Activated naive CD4-positive, alpha-beta T cell treated with anti-CD3 and anti-CD28 coated beads, Interleukin-2, amount 50 U/mL, for 24 hours (primary cell): ENCODE measurements at regions not wholly inside any gene's neighbourhood (a gene's known extent, or its start where the extent isn't known, plus 50 kb on each side); places are given as distances from the start of the nearest gene placed in this dataset.
"Not testable (repeated sequence)": the region's sequence is repeated elsewhere in the genome, so short reads cannot be mapped to it uniquely, and the experiment has no call there.

Source experiments
- H3K27ac Mint-ChIP-seq: one replicate; pipeline ENCODE4 v1.8.0; 2021; ENCODE audit warnings: mild to moderate bottlenecking, mixed read lengths
- H3K27me3 Mint-ChIP-seq: one replicate; pipeline ENCODE4 v1.8.0; 2021; ENCODE audit warnings: mixed read lengths
- H3K36me3 Mint-ChIP-seq: one replicate; pipeline ENCODE4 v1.8.0; 2021; ENCODE audit warnings: mixed read lengths
- H3K4me1 Mint-ChIP-seq: one replicate; pipeline ENCODE4 v1.8.0; 2021; ENCODE audit warnings: mixed read lengths
- H3K4me3 Mint-ChIP-seq: one replicate; pipeline ENCODE4 v1.8.0; 2021; ENCODE audit warnings: mild to moderate bottlenecking, mixed read lengths
- H3K9me3 Mint-ChIP-seq: one replicate; pipeline ENCODE4 v1.8.0; 2021; ENCODE audit warnings: mixed read lengths

DNA sequence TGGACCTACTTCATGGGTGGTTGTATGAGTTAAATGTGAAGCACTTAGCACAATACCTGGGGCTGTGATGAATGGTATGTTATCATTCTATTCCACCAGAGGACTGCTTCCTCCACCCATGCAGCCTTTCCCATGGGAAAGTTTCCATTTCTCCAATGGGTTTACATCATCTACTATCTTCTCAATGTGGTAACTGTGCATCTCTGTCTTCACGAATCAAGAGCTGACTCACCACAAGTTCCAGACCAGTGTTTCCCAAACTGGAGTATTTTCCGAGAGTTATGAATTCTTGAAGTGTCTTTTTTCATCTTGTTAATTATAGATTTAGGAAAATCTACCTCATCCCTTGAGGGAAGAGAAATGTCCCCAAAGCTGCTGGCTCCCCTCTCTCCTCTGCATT lies 182.8 kb downstream of the UNC5CL start:
- Mint-ChIP-seq H3K9me3 (no peaks in the 10 kb centered on the region), H3K4me1 (no peaks in the 10 kb centered on the region), H3K36me3 (no peaks in the 10 kb centered on the region), H3K27ac (no peak overlapping the region), H3K4me3 (no peak overlapping the region), H3K27me3 (peaks cover 1% of the 10 kb centered on the region)

- H3K27ac Mint-ChIP-seq = no peak overlapping the region
- H3K27me3 Mint-ChIP-seq = peaks cover 1% of the 10 kb centered on the region
- no peaks in the 10 kb centered on the region for H3K9me3 Mint-ChIP-seq
- H3K4me1 Mint-ChIP-seq = no peaks in the 10 kb centered on the region
- H3K36me3 Mint-ChIP-seq = no peaks in the 10 kb centered on the region
- H3K4me3 Mint-ChIP-seq = no peak overlapping the region
These were observed 183.7 kb downstream of the UNC5CL start for GRCh38 chr6:40855168-40855880.

GRCh38 chr6:40854592-40854991 lies 184.4 kb downstream of the UNC5CL start:
- H3K36me3 Mint-ChIP-seq = no peaks in the 10 kb centered on the region
- no peak overlapping the region for H3K4me3 Mint-ChIP-seq
- H3K4me1 Mint-ChIP-seq = no peaks in the 10 kb centered on the region
- no peak overlapping the region for H3K27ac Mint-ChIP-seq
- H3K27me3 Mint-ChIP-seq = no peaks in the 10 kb centered on the region
- no peaks in the 10 kb centered on the region for H3K9me3 Mint-ChIP-seq

DNA sequence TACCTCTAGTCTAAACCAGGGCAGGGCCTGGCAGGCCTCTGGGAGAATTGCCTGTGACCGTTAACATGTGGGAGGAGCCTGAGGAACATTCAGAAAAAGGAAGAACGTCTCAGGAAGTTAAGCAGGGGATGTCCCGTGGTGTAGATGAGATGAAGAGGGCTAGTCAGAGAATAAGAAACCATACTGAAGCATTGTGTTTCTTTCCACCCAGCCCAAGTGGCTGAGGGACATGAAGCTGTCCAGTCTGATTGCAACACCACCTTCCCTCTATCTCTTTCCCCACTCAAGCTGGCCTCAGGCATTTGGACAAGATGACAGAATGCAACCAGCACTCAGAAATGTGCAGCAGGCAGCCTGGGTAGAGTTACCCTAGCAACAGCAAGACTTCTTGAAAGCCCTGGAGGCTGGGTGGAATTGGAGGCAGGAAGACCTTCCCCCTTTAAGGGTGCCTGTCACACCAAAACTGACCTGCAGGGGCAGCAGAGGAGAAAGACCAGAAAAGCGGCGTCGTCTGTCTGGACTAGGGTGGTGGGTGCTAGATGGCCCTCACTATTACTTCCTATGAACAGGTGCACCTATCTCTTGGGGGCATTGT lies 186.1 kb downstream of the UNC5CL start:
- Mint-ChIP-seq H3K9me3 (no peaks in the 10 kb centered on the region), H3K4me3 (no peak overlapping the region), H3K27me3 (no peaks in the 10 kb centered on the region), H3K27ac (no peak overlapping the region), H3K36me3 (no peaks in the 10 kb centered on the region), H3K4me1 (no peaks in the 10 kb centered on the region)

GRCh38 chr6:40849546-40849945 lies 189.5 kb downstream of the UNC5CL start:
- Mint-ChIP-seq H3K27me3 (peaks cover 4% of the 10 kb centered on the region), H3K4me3 (no peak overlapping the region), H3K4me1 (no peaks in the 10 kb centered on the region), H3K27ac (no peak overlapping the region), H3K9me3 (no peaks in the 10 kb centered on the region), H3K36me3 (no peaks in the 10 kb centered on the region)

- peaks cover 5% of the 10 kb centered on the region for H3K27me3 Mint-ChIP-seq
- no peak overlapping the region for H3K27ac Mint-ChIP-seq
- no peak overlapping the region for H3K4me3 Mint-ChIP-seq
- no peaks in the 10 kb centered on the region for H3K9me3 Mint-ChIP-seq
- H3K4me1 Mint-ChIP-seq = no peaks in the 10 kb centered on the region
- no peaks in the 10 kb centered on the region for H3K36me3 Mint-ChIP-seq
These were observed 190.0 kb downstream of the UNC5CL start for GRCh38 chr6:40848868-40849514.

DNA sequence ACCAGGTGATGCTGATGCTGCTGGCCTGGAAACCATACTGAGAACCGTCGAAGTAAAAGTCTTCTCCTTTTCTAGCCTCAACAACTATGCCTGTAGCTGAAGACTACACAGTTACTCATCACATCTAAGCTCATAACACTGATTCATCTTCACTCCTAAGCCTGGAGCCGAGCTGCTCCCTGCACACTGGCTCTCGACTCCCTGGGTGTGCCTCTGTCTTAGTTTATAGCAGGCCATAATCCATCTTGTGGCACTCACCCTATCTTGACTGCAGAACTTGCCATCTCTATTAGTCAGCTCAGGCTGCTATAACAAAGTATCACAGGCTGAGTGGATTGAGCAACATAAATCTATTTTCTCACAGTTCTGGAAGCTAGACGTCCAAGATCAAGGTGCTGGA lies 191.0 kb downstream of the UNC5CL start:
- H3K4me3 Mint-ChIP-seq = no peak overlapping the region
- no peaks in the 10 kb centered on the region for H3K4me1 Mint-ChIP-seq
- no peak overlapping the region for H3K27ac Mint-ChIP-seq
- H3K9me3 Mint-ChIP-seq = no peaks in the 10 kb centered on the region
- peaks cover 5% of the 10 kb centered on the region for H3K27me3 Mint-ChIP-seq
- no peaks in the 10 kb centered on the region for H3K36me3 Mint-ChIP-seq

GRCh38 chr6:40845553-40845952 lies 193.5 kb downstream of the UNC5CL start:
- Mint-ChIP-seq H3K9me3 (no peaks in the 10 kb centered on the region), H3K36me3 (no peaks in the 10 kb centered on the region), H3K4me1 (no peaks in the 10 kb centered on the region), H3K4me3 (no peak overlapping the region), H3K27ac (peak overlapping the region; percentile 19), H3K27me3 (peaks cover 5% of the 10 kb centered on the region)

- no peaks in the 10 kb centered on the region for H3K36me3 Mint-ChIP-seq
- no peak overlapping the region for H3K27ac Mint-ChIP-seq
- H3K9me3 Mint-ChIP-seq = no peaks in the 10 kb centered on the region
- peaks cover 5% of the 10 kb centered on the region for H3K27me3 Mint-ChIP-seq
- H3K4me1 Mint-ChIP-seq = no peaks in the 10 kb centered on the region
- no peak overlapping the region for H3K4me3 Mint-ChIP-seq
These were observed 194.8 kb downstream of the UNC5CL start for GRCh38 chr6:40844246-40844645.

- Mint-ChIP-seq H3K27ac (no peak overlapping the region), H3K27me3 (peaks cover 9% of the 10 kb centered on the region), H3K36me3 (no peaks in the 10 kb centered on the region), H3K4me1 (no peaks in the 10 kb centered on the region), H3K9me3 (no peaks in the 10 kb centered on the region), H3K4me3 (no peak overlapping the region)
These were observed 197.3 kb downstream of the UNC5CL start for GRCh38 chr6:40841721-40842120.

GRCh38 chr6:40832691-40833090 lies 206.3 kb downstream of the UNC5CL start:
- Mint-ChIP-seq H3K4me1 (no peaks in the 10 kb centered on the region), H3K36me3 (no peaks in the 10 kb centered on the region), H3K4me3 (no peak overlapping the region), H3K9me3 (no peaks in the 10 kb centered on the region), H3K27me3 (peaks cover 14% of the 10 kb centered on the region), H3K27ac (no peak overlapping the region)

- no peaks in the 10 kb centered on the region for H3K4me1 Mint-ChIP-seq
- H3K4me3 Mint-ChIP-seq = no peak overlapping the region
- H3K27ac Mint-ChIP-seq = no peak overlapping the region
- no peaks in the 10 kb centered on the region for H3K36me3 Mint-ChIP-seq
- no peaks in the 10 kb centered on the region for H3K9me3 Mint-ChIP-seq
- peaks cover 10% of the 10 kb centered on the region for H3K27me3 Mint-ChIP-seq
These were observed 207.6 kb downstream of the UNC5CL start for GRCh38 chr6:40831381-40831780.

DNA sequence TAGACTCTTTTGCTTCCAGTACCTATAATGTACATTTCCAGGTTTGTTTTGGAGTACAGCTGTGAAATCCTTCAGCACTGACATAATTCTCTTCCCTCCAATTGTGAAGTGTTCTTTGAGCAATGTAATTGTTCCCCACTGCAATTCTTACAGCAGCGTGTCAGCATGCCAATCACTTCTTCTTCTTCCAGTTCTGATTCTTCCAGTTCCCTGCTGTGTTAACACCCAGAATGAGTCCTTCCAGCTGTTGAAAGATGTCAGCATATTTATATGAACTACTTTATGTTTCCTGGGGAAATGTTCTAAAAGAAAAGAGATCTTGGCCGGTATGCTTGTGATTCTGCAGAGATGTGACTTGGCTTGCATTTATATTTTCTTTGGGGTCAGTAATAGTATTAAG lies 213.9 kb downstream of the UNC5CL start:
- no peak overlapping the region for H3K27ac Mint-ChIP-seq
- H3K36me3 Mint-ChIP-seq = no peaks in the 10 kb centered on the region

GRCh38 chr6:40823917-40824891 lies 214.8 kb downstream of the UNC5CL start:
- H3K4me1 Mint-ChIP-seq, H3K27me3 Mint-ChIP-seq, H3K36me3 Mint-ChIP-seq, H3K9me3 Mint-ChIP-seq, H3K4me3 Mint-ChIP-seq: not testable (repeated sequence)
- peak overlapping the region; percentile 14 for H3K27ac Mint-ChIP-seq

More for the DNA sequence above, 213.9 kb downstream of the UNC5CL start:
- no peak overlapping the region for H3K4me3 Mint-ChIP-seq
- peaks cover 5% of the 10 kb centered on the region for H3K27me3 Mint-ChIP-seq
- H3K9me3 Mint-ChIP-seq = no peaks in the 10 kb centered on the region
- no peaks in the 10 kb centered on the region for H3K4me1 Mint-ChIP-seq

DNA sequence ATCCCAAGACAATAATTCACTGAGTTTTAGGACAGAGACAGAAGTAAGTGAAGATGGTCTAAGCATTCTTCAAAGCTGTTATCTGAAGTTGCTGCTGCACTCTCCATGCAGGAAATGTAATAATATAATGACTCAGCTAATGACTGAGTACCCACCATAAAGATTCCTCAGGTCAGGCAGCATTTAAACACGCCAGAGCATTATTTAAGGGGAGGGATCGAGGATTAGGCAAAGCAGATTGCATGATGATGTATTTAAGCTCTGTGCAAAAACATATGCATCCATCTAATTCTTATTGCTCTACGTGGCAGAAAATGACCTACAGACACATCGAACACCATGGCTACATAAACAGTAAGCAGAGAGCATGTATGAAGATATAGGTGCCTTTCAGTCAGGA lies 216.4 kb downstream of the UNC5CL start:
- no peaks in the 10 kb centered on the region for H3K4me1 Mint-ChIP-seq
- H3K36me3 Mint-ChIP-seq = no peaks in the 10 kb centered on the region
- H3K9me3 Mint-ChIP-seq = no peaks in the 10 kb centered on the region
- peaks cover 2% of the 10 kb centered on the region for H3K27me3 Mint-ChIP-seq
- H3K27ac Mint-ChIP-seq = no peak overlapping the region
- no peak overlapping the region for H3K4me3 Mint-ChIP-seq
